Smooth muscle cell (in vitro differentiated cells): ENCODE measurements at regions not wholly inside any gene's neighbourhood (a gene's known extent, or its start where the extent isn't known, plus 50 kb on each side); places are given as distances from the start of the nearest gene placed in this dataset.
"Not testable (repeated sequence)": the region's sequence is repeated elsewhere in the genome, so short reads cannot be mapped to it uniquely, and the experiment has no call there.

ENCODE experiments used
- DNase-seq: peaks from one replicate; lab custom pipeline; 2025; ENCODE audit not compliant: unreplicated experiment; lab: John Stamatoyannopoulos, UW
- H2AFZ ChIP-seq: fragments of 200-600 bp; sonication (generic); 2 replicates; pipeline ENCODE4 v1.6.0; 2016; ENCODE audit warnings: antibody characterized with exemption, low read depth, mild to moderate bottlenecking
- H3F3A ChIP-seq: fragments of 200-600 bp; sonication (generic); 2 replicates; pipeline ENCODE4 v1.6.0; 2017; ENCODE audit warnings: antibody characterized with exemption, low read depth
- H3K27ac ChIP-seq: fragments of 200-600 bp; sonication (generic); 2 replicates; pipeline ENCODE4 v1.5.1; 2016; ENCODE audit warnings: low read depth, mild to moderate bottlenecking
- H3K27me3 ChIP-seq: fragments of 200-600 bp; sonication (generic); 2 replicates; pipeline ENCODE4 v1.6.1; 2016; ENCODE audit warnings: low read depth, mild to moderate bottlenecking
- H3K36me3 ChIP-seq: fragments of 200-600 bp; sonication (generic); 2 replicates; pipeline ENCODE4 v1.5.1; 2016; ENCODE audit warnings: low read depth
- H3K4me1 ChIP-seq: fragments of 200-600 bp; sonication (generic); 2 replicates; pipeline ENCODE4 v1.5.1; 2016; ENCODE audit warnings: low read depth
- H3K4me2 ChIP-seq: fragments of 200-600 bp; sonication (generic); 2 replicates; pipeline ENCODE4 v1.6.0; 2016; ENCODE audit warnings: mild to moderate bottlenecking
- H3K4me3 ChIP-seq: fragments of 200-600 bp; sonication (generic); 2 replicates; pipeline ENCODE4 v1.5.1; 2016; ENCODE audit warnings: mild to moderate bottlenecking
- H3K79me2 ChIP-seq: fragments of 200-600 bp; sonication (generic); 2 replicates; pipeline ENCODE4 v1.6.0; 2016; ENCODE audit warnings: low read depth, mild to moderate bottlenecking
- H3K9ac ChIP-seq: fragments of 200-600 bp; sonication (generic); 2 replicates; pipeline ENCODE4 v1.6.0; 2016; ENCODE audit warnings: low read depth
- H3K9me3 ChIP-seq: fragments of 200-600 bp; sonication (generic); replicated peaks from 2 replicates; pipeline ENCODE4 v1.5.1; 2016; ENCODE audit warnings: low read depth
- H4K20me1 ChIP-seq: fragments of 200-600 bp; sonication (generic); 2 replicates; pipeline ENCODE4 v1.6.0; 2016; ENCODE audit warnings: low read depth
- CTCF ChIP-seq: fragments of 200-600 bp; sonication (generic); IDR thresholded peaks from 2 replicates; pipeline ENCODE4 v1.5.1; 2017; ENCODE audit warnings: borderline replicate concordance, mild to moderate bottlenecking, antibody characterized with exemption; ENCODE audit not compliant: insufficient read depth, poor library complexity, severe bottlenecking
- WGBS: methylation state at CpG from one replicate; pipeline ENCODE4 v1.1.7; 2016; ENCODE audit warnings: low lambda C conversion rate; 5-methylcytosine and 5-hydroxymethylcytosine counted together

GRCh38 chr17:62140836-62141235 is 75.8 kb upstream of the MED13 start:
- 96% methylated on average over 14 of the region's 14 CpGs for WGBS
- Histone ChIP-seq H3K79me2 (no peaks in the 10 kb centered on the region), H2AFZ (no peak overlapping the region), H3K9me3 (no peaks in the 10 kb centered on the region), H3K4me1 (no peaks in the 10 kb centered on the region), H3F3A (no peaks in the 10 kb centered on the region), H3K27me3 (no peaks in the 10 kb centered on the region), H3K36me3 (no peaks in the 10 kb centered on the region), H4K20me1 (no peaks in the 10 kb centered on the region), H3K4me2 (no peak overlapping the region), H3K9ac (no peak overlapping the region), H3K27ac (no peak overlapping the region), H3K4me3 (no peak overlapping the region)
- no peak for DNase-seq
- TF ChIP-seq CTCF, result no peak

DNA sequence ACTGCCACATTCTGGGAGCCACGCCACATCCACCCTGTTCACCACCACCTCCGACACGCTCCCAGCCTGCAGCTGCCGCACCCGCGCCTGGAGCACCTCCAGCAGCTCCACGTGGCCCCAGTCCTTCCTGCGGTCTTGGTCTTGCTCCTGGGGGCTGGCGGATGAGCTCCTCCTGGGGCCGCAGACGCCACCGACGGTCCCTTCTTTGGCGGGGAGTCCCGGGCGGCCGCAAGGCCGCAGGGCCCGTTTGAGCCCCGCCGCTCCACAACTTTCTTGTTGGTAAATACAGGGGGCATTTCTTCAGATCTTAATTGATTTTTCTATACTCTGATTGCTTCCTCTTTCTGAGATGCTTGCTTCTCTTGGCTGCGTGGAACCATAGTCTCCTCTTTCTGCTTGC is 75.3 kb upstream of the MED13 start:
- H3K9ac ChIP-seq, result no peak overlapping the region
- TF ChIP-seq CTCF, result no peak
- DNase-seq, result no peak

GRCh38 chr17:62139690-62140354 is 74.7 kb upstream of the MED13 start:
- not testable (repeated sequence) for H3K36me3 ChIP-seq, H3K4me1 ChIP-seq, H3K79me2 ChIP-seq, H2AFZ ChIP-seq, H3F3A ChIP-seq, H3K27ac ChIP-seq, H3K9me3 ChIP-seq, H3K27me3 ChIP-seq, H3K4me3 ChIP-seq, DNase-seq, H3K9ac ChIP-seq, H4K20me1 ChIP-seq, H3K4me2 ChIP-seq
- WGBS, result 91% methylated on average over 34 of the region's 35 CpGs

More for the DNA sequence above, 75.3 kb upstream of the MED13 start:
- Histone ChIP-seq H3K4me3 (no peak overlapping the region), H3K4me2 (no peak overlapping the region), H3K27ac (no peak overlapping the region), H3K79me2 (no peaks in the 10 kb centered on the region), H3K36me3 (no peaks in the 10 kb centered on the region), H3F3A (no peaks in the 10 kb centered on the region), H3K4me1 (no peaks in the 10 kb centered on the region), H2AFZ (no peak overlapping the region), H3K9me3 (no peaks in the 10 kb centered on the region), H4K20me1 (no peaks in the 10 kb centered on the region), H3K27me3 (no peaks in the 10 kb centered on the region)
- WGBS, result 91% methylated on average over 22 of the region's 22 CpGs

DNA sequence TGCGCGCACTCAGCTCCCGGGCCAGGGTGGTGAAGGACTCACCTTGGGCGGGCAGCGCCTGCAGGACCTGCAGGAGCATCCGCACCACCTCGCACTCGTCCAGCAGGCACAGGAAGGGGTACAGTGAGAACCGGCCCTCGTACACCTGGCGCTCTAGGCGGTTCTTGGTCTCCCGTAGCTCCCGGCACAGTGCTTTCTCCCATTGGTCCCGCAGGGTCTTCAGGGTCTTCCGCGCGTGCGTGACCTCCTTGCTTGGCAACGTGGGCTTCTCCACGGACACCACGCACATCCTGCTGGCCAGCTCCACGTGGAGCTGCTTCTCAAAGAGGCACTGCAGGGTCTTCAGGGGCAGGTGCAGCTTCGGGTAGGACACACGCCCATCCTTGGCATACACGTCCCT is 74.1 kb upstream of the MED13 start:
- H2AFZ ChIP-seq, result no peak overlapping the region
- 97% methylated on average over 26 of the region's 26 CpGs for WGBS
- H3K27ac ChIP-seq, result no peak overlapping the region
- no peaks in the 10 kb centered on the region for H3K27me3 ChIP-seq
- no peaks in the 10 kb centered on the region for H3K79me2 ChIP-seq
- no peak for TF ChIP-seq CTCF
- no peak for DNase-seq
- no peaks in the 10 kb centered on the region for H3K36me3 ChIP-seq
- H3K4me3 ChIP-seq, result no peak overlapping the region
- no peaks in the 10 kb centered on the region for H3K4me1 ChIP-seq
- no peaks in the 10 kb centered on the region for H3F3A ChIP-seq
- H3K9ac ChIP-seq, result no peak overlapping the region
- no peaks in the 10 kb centered on the region for H4K20me1 ChIP-seq
- no peak overlapping the region for H3K4me2 ChIP-seq
- H3K9me3 ChIP-seq, result no peaks in the 10 kb centered on the region

DNA sequence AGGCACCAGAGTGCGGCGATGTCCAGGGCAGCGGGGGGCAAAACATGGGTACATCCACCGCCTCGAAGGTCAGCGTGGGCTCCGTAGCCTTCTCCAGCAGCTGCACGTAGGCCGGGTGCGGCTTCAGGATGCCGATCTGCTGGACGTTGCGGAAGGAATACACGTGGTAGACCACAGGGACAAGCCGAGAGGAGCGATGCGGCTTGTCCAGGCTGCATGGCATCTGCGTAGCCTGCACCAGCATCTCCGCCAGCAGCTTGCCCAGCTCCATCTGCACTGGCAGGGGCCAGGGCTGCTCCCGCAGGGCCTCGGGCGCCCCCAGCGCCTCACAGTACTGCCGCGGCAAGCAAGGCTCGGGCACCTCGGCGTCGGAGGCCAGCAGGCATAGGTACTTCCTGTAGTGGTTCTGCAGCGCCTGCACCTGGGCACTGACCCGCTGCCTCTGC is 73.6 kb upstream of the MED13 start:
- not testable (repeated sequence) for H3K4me2 ChIP-seq, H3K27ac ChIP-seq, H3K4me3 ChIP-seq, DNase-seq, H3K79me2 ChIP-seq, H3K27me3 ChIP-seq, H3K36me3 ChIP-seq, H4K20me1 ChIP-seq, H3K9me3 ChIP-seq, H2AFZ ChIP-seq, H3F3A ChIP-seq, H3K9ac ChIP-seq, H3K4me1 ChIP-seq
- 95% methylated on average over 25 of the region's 31 CpGs for WGBS

DNA sequence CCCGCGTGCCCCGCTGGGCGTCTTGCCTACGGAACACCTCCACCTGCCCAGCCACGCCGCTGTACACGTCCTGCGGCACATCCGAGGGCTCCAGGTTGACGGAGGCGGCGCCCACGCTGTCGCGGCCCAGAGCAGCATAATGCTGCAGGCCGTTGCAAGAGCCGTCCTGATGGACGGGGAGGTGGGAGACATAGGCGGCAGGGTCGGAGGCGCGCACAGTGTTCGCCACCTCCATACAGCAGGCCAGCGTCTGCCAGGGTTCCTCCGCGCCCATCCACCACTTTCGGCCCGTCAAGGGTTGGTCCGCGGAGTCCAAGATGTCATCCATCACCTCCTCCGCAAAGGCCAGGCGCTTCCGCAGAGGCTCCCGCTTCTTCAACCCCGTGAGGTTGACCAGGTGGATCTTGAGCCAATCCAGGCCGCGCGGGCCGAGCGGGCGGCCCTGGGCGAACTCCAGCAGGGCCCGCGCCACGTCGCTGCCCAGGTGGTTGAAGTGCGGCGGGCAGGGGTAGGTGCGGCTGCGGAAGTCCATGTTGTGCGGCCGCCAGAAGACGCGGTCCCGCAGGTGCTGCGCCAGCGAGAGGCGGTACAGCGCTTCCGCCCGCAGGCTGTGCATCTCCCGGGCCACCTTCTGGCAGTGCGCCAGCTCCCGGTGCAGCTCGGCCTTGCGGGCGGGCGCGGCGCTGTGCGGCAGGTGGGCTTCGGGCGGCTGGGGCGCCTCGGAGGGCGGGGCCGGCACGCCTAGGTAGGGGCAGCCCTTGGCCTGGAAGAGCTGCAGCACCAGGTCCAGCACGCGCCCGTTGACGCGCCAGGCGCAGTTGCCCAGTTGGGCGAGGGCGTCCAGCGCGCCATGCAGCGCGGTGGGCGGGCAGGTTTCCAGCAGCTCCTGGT is 72.9 kb upstream of the MED13 start:
- H3K4me1 ChIP-seq, H3K9ac ChIP-seq, H3K4me3 ChIP-seq, H3K79me2 ChIP-seq, H3K4me2 ChIP-seq, H3K27ac ChIP-seq, H3K36me3 ChIP-seq, H3F3A ChIP-seq, H2AFZ ChIP-seq, H3K27me3 ChIP-seq, H4K20me1 ChIP-seq, DNase-seq, H3K9me3 ChIP-seq: not testable (repeated sequence)
- 97% methylated on average over 91 of the region's 92 CpGs for WGBS
